A549 (cell line): ENCODE measurements at regions not wholly inside any gene's neighbourhood (a gene's known extent, or its start where the extent isn't known, plus 50 kb on each side); places are given as distances from the start of the nearest gene placed in this dataset.

Experiments used
- ATAC-seq, 2 experiments: fragments of 200-7000 bp in 1 of 2; fragments of >200 bp in 1 of 2; cut with Nextera tagmentation in 1 of 2; cut with Tn5 transposase in 1 of 2; 3 replicates each; pipeline versions ENCODE4 v1.8.0 to v1.9.1; 2018 to 2020; ENCODE audit warnings: mild to moderate bottlenecking in 1 of 2, moderate library complexity in 1 of 2
- CTCF ChIA-PET: fragments of 300-600 bp; sonication (Branson Sonifier 250); formaldehyde crosslinking; extraction: SDS; loops from one replicate; lab custom pipeline; 2021; ENCODE audit warnings: antibody characterized with exemption, inconsistent platforms; lab: Yijun Ruan, JAX
- POLR2A ChIA-PET: fragments of 350-600 bp; formaldehyde crosslinking; extraction: SDS; loops from one replicate; lab custom pipeline; 2021; ENCODE audit warnings: antibody characterized with exemption, inconsistent platforms; lab: Yijun Ruan, JAX
- DNase-seq, 2 experiments: peaks; one replicate each; pipeline versions ENCODE4 v3.0.0 to v3.0.0-alpha.2; 2011 to 2016; ENCODE audit warnings: low read depth in 1 of 2, low spot score in 1 of 2
- FAIRE-seq: peaks from 2 replicates; lab custom pipeline; 2011; peaks lifted over from hg19 to GRCh38; lab: Jason Lieb, UNC
- H3K27ac ChIP-seq, 2 experiments: fragments of >200 bp; sonication (Bioruptor Twin); formaldehyde crosslinking; 3 replicates each; pipeline ENCODE4 v1.5.1; 2016 to 2017
- H3K4me1 ChIP-seq: fragments of >200 bp; sonication (Bioruptor Twin); formaldehyde crosslinking; 3 replicates; pipeline ENCODE4 v1.6.1; 2016
- H3K4me2 ChIP-seq: fragments of >200 bp; sonication (Bioruptor Twin); formaldehyde crosslinking; 3 replicates; pipeline ENCODE4 v1.6.1; 2016
- H3K4me3 ChIP-seq: fragments of >200 bp; sonication (Bioruptor Twin); formaldehyde crosslinking; 3 replicates; pipeline ENCODE4 v1.5.1; 2016
- H3K9me3 ChIP-seq: fragments of >200 bp; sonication (Bioruptor Twin); formaldehyde crosslinking; 3 replicates; pipeline ENCODE4 v1.6.1; 2016
- BHLHE40 ChIP-seq: IDR thresholded peaks from 2 replicates; pipeline ENCODE4 v1.6.1; 2012; ENCODE audit warnings: low read depth, low read length, inconsistent platforms
- CBX8 ChIP-seq: fragments of 200-600 bp; sonication (generic); IDR thresholded peaks from 2 replicates; pipeline ENCODE4 v1.6.1; 2016
- CHD2 ChIP-seq: fragments of 150-350 bp; IDR thresholded peaks from 2 replicates; pipeline ENCODE4 v1.6.1; 2014; ENCODE audit warnings: low read length; ENCODE audit not compliant: partially characterized antibody
- CHD4 ChIP-seq: fragments of 200-600 bp; sonication (generic); IDR thresholded peaks from 2 replicates; pipeline ENCODE4 v1.6.1; 2016; ENCODE audit warnings: antibody characterized with exemption, mild to moderate bottlenecking, borderline replicate concordance
- EHF ChIP-seq: fragments of 250-450 bp; sonication (Bioruptor Pico); IDR thresholded peaks from 2 replicates; pipeline ENCODE4 v1.5.0; 2020; ENCODE audit warnings: mild to moderate bottlenecking
- EHMT2 ChIP-seq: fragments of 200-600 bp; sonication (generic); IDR thresholded peaks from 2 replicates; pipeline ENCODE4 v1.6.1; 2016; ENCODE audit warnings: antibody characterized with exemption, low read depth, mild to moderate bottlenecking, moderate library complexity
- GATA3 ChIP-seq: IDR thresholded peaks from 2 replicates; pipeline ENCODE4 v1.6.1; 2012; ENCODE audit warnings: borderline replicate concordance
- HDAC2 ChIP-seq: fragments of 200-600 bp; sonication (generic); IDR thresholded peaks from 2 replicates; pipeline ENCODE4 v1.6.1; 2016
- HOXB5 ChIP-seq: fragments of 250-450 bp; sonication (Bioruptor Pico); IDR thresholded peaks from 2 replicates; pipeline ENCODE4 v1.5.0; 2020; ENCODE audit warnings: mild to moderate bottlenecking, moderate library complexity
- JUN ChIP-seq, 2 experiments: fragments of >200 bp; sonication (Bioruptor Twin); formaldehyde crosslinking; IDR thresholded peaks; 2 replicates in 1 of 2; 3 replicates in 1 of 2; pipeline ENCODE4 v1.6.1; 2016 to 2017
- JUNB ChIP-seq: fragments of >200 bp; sonication (Bioruptor Twin); formaldehyde crosslinking; IDR thresholded peaks from 2 replicates; pipeline ENCODE4 v1.6.1; 2016
- MAFK ChIP-seq: fragments of 450-650 bp; IDR thresholded peaks from 2 replicates; pipeline ENCODE4 v1.6.1; 2014; ENCODE audit not compliant: partially characterized antibody
- RARB ChIP-seq: fragments of 250-450 bp; sonication (Bioruptor Pico); IDR thresholded peaks from 2 replicates; pipeline ENCODE4 v1.8.0; 2021; ENCODE audit warnings: mild to moderate bottlenecking, moderate library complexity
- REST ChIP-seq: fragments of 200-600 bp; sonication (generic); IDR thresholded peaks from 2 replicates; pipeline ENCODE4 v1.6.1; 2016; ENCODE audit warnings: antibody characterized with exemption, mild to moderate bottlenecking, moderate library complexity
- RNF2 ChIP-seq: fragments of 200-600 bp; sonication (generic); IDR thresholded peaks from 2 replicates; pipeline ENCODE4 v1.6.1; 2016; ENCODE audit warnings: low read depth, mild to moderate bottlenecking, antibody characterized with exemption, moderate library complexity, borderline replicate concordance
- SMC3 ChIP-seq: fragments of >200 bp; sonication (Bioruptor Twin); formaldehyde crosslinking; IDR thresholded peaks from 3 replicates; pipeline ENCODE4 v1.6.1; 2018; ENCODE audit warnings: inconsistent platforms
- SREBF2 ChIP-seq: fragments of 450-650 bp; IDR thresholded peaks from 2 replicates; pipeline ENCODE4 v1.6.1; 2014; ENCODE audit warnings: mild to moderate bottlenecking, moderate library complexity
- ZFP36 ChIP-seq: fragments of 450-650 bp; IDR thresholded peaks from 2 replicates; pipeline ENCODE4 v1.6.1; 2014; ENCODE audit warnings: borderline replicate concordance; ENCODE audit not compliant: partially characterized antibody
- ZNF302 ChIP-seq: fragments of 250-450 bp; sonication (Bioruptor Pico); IDR thresholded peaks from 2 replicates; pipeline ENCODE4 v1.9.0; 2021; ENCODE audit warnings: inconsistent platforms, mild to moderate bottlenecking, moderate library complexity
- WGBS: methylation state at CpG from one replicate; pipeline ENCODE4 v1.1.6; 2017; ENCODE audit errors: missing lambda C conversion rate; 5-methylcytosine and 5-hydroxymethylcytosine counted together
- TF ChIP-seq, protein P1 (sequence below): fragments of 450-650 bp; IDR thresholded peaks from 2 replicates; pipeline ENCODE4 v1.6.1; 2014; ENCODE audit warnings: antibody characterized with exemption
- TF ChIP-seq, protein P2 (sequence below): IDR thresholded peaks from 2 replicates; pipeline ENCODE4 v1.6.1; 2012
- TF ChIP-seq, protein P3 (sequence below): fragments of >200 bp; sonication (Bioruptor Twin); formaldehyde crosslinking; IDR thresholded peaks from 2 replicates; pipeline ENCODE4 v1.6.1; 2016

DNA sequence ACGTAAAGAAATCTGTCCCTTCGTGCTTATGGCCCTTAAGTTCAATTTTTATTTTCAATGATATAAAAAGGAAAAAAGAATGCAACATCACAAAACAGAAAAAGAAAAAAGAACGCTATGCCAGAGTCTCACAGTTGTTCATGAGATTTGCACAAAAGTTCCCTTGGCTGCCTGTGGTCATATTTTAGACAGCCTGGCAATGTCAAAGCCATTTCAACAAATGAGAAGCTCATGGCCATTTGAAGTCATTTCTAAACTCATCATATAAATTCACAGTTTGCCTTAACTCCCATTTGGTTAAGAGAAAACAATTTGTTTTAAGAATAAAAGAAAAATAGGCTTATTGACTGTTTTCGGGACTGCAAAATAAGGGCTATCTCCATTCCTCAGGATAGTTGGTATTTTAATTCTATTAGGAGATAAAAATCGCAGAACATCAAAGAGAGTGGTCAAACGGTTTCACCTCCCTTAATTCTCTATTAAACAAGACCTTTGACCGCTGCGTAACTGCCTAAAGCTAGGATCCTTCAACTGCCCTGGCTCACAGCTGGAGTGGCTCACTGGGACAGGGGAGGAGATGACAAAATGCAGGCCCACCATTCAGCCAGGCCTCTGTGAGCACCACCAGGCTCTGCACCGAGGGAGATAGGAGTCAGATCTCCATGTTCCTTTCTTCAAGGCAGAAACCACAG, 119.2 kb upstream of the DAAM1 start:
- FAIRE-seq (no peak), ATAC-seq (no peak), DNase-seq (no peak)
- Histone ChIP-seq H3K4me1 (no peaks in the 10 kb centered on the region), H3K4me3 (no peak overlapping the region), H3K9me3 (0 out of 3 replicates have a peak, but pooled peaks cover 4% of the 10 kb centered on the region), H3K4me2 (no peak overlapping the region), H3K27ac (no peak overlapping the region)
- TF ChIP-seq CHD4 (no peak), CHD2 (no peak), EHF (CRISPR knock-in tag) (no peak), SMC3 (no peak), JUN (IDR thresholded peaks at IDR 0.05) (no peak), BHLHE40 (no peak), ZNF302 (no peak), CBX8 (no peak), MAFK (no peak), GATA3 (no peak), SREBF2 (no peak)
- TF ChIP-seq, protein P1, sequence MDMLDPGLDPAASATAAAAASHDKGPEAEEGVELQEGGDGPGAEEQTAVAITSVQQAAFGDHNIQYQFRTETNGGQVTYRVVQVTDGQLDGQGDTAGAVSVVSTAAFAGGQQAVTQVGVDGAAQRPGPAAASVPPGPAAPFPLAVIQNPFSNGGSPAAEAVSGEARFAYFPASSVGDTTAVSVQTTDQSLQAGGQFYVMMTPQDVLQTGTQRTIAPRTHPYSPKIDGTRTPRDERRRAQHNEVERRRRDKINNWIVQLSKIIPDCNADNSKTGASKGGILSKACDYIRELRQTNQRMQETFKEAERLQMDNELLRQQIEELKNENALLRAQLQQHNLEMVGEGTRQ: no peak
- TF ChIP-seq, protein P2, sequence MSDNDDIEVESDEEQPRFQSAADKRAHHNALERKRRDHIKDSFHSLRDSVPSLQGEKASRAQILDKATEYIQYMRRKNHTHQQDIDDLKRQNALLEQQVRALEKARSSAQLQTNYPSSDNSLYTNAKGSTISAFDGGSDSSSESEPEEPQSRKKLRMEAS: no peak
- CTCF ChIA-PET: no interaction called here
- WGBS: 54% methylated on average over 9 of the region's 9 CpGs
- POLR2A ChIA-PET: no interaction called here

DNA sequence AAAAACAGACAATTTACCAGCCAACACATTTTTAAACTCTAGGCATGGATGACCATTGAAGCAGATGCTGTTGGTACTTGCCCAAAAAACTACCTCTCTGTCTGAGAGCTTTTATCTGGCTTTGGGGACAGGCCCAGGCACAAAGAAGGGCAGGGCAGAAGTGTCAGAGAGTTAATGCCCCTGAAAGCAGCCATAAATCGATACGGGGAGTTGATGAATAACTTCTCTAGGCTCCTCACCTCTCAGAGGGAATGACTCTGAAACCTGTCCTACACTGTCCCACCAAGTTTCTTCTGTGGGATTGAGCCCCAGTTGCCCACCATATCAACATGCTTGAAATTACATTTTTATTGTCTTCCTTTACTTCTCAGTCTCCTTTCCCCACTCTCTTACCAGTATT, 113.0 kb upstream of the DAAM1 start:
- Histone ChIP-seq H3K4me1 (no peaks in the 10 kb centered on the region), H3K4me2 (no peak overlapping the region), H3K9me3 (no peaks in the 10 kb centered on the region), H3K27ac (no peak overlapping the region)
- FAIRE-seq: no peak
- CTCF ChIA-PET: no interaction called here
- POLR2A ChIA-PET: no interaction called here
- TF ChIP-seq REST (no peak), HDAC2 (no peak), RNF2 (no peak), HOXB5 (no peak), CHD4 (no peak), ZFP36 (no peak), RARB (CRISPR knock-in tag) (no peak), GATA3 (no peak), JUNB (no peak), BHLHE40 (no peak), EHMT2 (no peak)
- TF ChIP-seq, protein P3, sequence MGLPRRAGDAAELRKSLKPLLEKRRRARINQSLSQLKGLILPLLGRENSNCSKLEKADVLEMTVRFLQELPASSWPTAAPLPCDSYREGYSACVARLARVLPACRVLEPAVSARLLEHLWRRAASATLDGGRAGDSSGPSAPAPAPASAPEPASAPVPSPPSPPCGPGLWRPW: no peak
- TF ChIP-seq, all 56 proteins: peak for 0
- ATAC-seq (no peak), DNase-seq (no peak)
- WGBS: 20% methylated on average over 2 of the region's 2 CpGs
- H3K4me3 ChIP-seq: no peak overlapping the region
